ENCODE measurements at regions not wholly inside any gene's neighbourhood (a gene's known extent, or its start where the extent isn't known, plus 50 kb on each side); places are given as distances from the start of the nearest gene placed in this dataset.

DNA sequence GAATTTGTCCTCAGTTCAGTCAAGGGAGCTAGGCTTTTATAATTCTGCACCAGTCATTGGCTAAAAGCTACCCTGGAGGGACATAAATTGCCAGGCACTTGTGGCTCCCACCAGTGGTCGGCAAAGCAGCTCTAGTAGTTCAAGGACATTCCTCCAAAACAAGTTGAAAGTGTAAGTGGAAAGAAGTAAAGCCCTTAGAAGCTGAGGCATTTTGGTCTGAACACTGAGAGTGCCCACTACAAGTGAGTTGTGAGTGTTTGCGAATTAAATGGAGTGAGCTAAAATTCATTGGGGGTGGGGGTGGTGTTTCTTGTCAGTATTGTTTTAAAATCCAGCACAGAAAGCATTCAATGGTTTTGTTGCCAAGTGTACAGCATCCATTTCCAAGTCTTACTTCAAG, 879.9 kb upstream of the CDH2 start:
- Histone ChIP-seq H3K27ac (ENCODE audit: insufficient read depth, low read length) (no peak overlapping the region), H3K4me2 (ENCODE audit: extremely low read depth, insufficient read depth, low read length) (no peak overlapping the region), H3K36me3 (ENCODE audit: control insufficient read depth, insufficient read depth, low read length) (no peaks in the 10 kb centered on the region), H3K9ac (ENCODE audit: insufficient read depth, low read length) (no peak overlapping the region), H4K20me1 (ENCODE audit: control insufficient read depth, extremely low read depth, insufficient read depth, low read length) (no peaks in the 10 kb centered on the region), H3K79me2 (ENCODE audit: control insufficient read depth, insufficient read depth, low read length) (no peaks in the 10 kb centered on the region), H3K4me1 (ENCODE audit: control insufficient read depth, extremely low read depth, insufficient read depth, low read length) (no peaks in the 10 kb centered on the region), H3K27me3 (ENCODE audit: control insufficient read depth, insufficient read depth, low read length) (no peaks in the 10 kb centered on the region), H3K4me3 (replicated peaks in 1 of 4; ENCODE audit: control extremely low read depth in 1 of 4, insufficient read depth in 1 of 4, low read depth in 3 of 4, low read length in 4 of 4) (no peak overlapping the region), H2AFZ (ENCODE audit: low read length) (no peak overlapping the region), H3K9me3 (ENCODE audit: control insufficient read depth, insufficient read depth, low read depth, low read length) (no peaks in the 10 kb centered on the region)
- TF ChIP-seq, protein P1, sequence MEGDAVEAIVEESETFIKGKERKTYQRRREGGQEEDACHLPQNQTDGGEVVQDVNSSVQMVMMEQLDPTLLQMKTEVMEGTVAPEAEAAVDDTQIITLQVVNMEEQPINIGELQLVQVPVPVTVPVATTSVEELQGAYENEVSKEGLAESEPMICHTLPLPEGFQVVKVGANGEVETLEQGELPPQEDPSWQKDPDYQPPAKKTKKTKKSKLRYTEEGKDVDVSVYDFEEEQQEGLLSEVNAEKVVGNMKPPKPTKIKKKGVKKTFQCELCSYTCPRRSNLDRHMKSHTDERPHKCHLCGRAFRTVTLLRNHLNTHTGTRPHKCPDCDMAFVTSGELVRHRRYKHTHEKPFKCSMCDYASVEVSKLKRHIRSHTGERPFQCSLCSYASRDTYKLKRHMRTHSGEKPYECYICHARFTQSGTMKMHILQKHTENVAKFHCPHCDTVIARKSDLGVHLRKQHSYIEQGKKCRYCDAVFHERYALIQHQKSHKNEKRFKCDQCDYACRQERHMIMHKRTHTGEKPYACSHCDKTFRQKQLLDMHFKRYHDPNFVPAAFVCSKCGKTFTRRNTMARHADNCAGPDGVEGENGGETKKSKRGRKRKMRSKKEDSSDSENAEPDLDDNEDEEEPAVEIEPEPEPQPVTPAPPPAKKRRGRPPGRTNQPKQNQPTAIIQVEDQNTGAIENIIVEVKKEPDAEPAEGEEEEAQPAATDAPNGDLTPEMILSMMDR (conservative IDR thresholded peaks at IDR 0.05 in 1 of 2, IDR thresholded peaks at IDR 0.05 in 1 of 2; ENCODE audit: low read depth in 1 of 2, low read length in 2 of 2) = no peak
- no peak for TF ChIP-seq EZH2 (IDR thresholded peaks at IDR 0.05; ENCODE audit: low read length, missing control alignments)
- no peak for DNase-seq (ENCODE audit: low read depth in 2 of 2)

DNA sequence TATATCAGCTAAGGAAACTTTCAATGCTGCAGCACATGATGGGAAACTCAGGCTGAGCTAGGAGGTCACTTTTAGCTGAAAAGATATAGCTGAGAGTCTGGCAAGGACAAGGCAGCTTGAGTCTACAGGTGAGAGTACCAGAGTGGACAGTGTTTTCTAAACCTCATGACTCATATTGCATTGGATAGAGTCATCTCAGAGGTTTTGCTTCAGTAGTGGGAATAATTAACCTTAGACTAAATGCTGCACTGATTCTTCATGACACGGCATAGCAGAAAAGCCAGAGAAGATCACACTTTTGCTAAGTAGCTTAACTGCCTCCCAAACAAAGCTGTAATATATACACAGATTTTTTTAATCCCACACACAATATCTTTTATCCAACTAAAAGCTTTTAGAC, 865.0 kb upstream of the CDH2 start:
- H3K27ac ChIP-seq (ENCODE audit: insufficient read depth, low read length) = no peak overlapping the region
- H3K9ac ChIP-seq (ENCODE audit: insufficient read depth, low read length) = no peak overlapping the region
- H3K4me3 ChIP-seq (replicated peaks in 1 of 4; ENCODE audit: control extremely low read depth in 1 of 4, insufficient read depth in 1 of 4, low read depth in 3 of 4, low read length in 4 of 4) = no peak overlapping the region
- no peaks in the 10 kb centered on the region for H3K9me3 ChIP-seq (ENCODE audit: control insufficient read depth, insufficient read depth, low read depth, low read length)
- no peaks in the 10 kb centered on the region for H4K20me1 ChIP-seq (ENCODE audit: control insufficient read depth, extremely low read depth, insufficient read depth, low read length)
- TF ChIP-seq EZH2 (IDR thresholded peaks at IDR 0.05; ENCODE audit: low read length, missing control alignments) = no peak
- TF ChIP-seq, protein P1 (conservative IDR thresholded peaks at IDR 0.05 in 1 of 2, IDR thresholded peaks at IDR 0.05 in 1 of 2; ENCODE audit: low read depth in 1 of 2, low read length in 2 of 2) = no peak
- no peaks in the 10 kb centered on the region for H3K4me1 ChIP-seq (ENCODE audit: control insufficient read depth, extremely low read depth, insufficient read depth, low read length)
- H3K79me2 ChIP-seq (ENCODE audit: control insufficient read depth, insufficient read depth, low read length) = no peaks in the 10 kb centered on the region
- H3K4me2 ChIP-seq (ENCODE audit: extremely low read depth, insufficient read depth, low read length) = no peak overlapping the region
- H2AFZ ChIP-seq (ENCODE audit: low read length) = no peak overlapping the region
- DNase-seq (ENCODE audit: low read depth in 2 of 2) = no peak
- H3K27me3 ChIP-seq (ENCODE audit: control insufficient read depth, insufficient read depth, low read length) = no peaks in the 10 kb centered on the region
- H3K36me3 ChIP-seq (ENCODE audit: control insufficient read depth, insufficient read depth, low read length) = no peaks in the 10 kb centered on the region

DNA sequence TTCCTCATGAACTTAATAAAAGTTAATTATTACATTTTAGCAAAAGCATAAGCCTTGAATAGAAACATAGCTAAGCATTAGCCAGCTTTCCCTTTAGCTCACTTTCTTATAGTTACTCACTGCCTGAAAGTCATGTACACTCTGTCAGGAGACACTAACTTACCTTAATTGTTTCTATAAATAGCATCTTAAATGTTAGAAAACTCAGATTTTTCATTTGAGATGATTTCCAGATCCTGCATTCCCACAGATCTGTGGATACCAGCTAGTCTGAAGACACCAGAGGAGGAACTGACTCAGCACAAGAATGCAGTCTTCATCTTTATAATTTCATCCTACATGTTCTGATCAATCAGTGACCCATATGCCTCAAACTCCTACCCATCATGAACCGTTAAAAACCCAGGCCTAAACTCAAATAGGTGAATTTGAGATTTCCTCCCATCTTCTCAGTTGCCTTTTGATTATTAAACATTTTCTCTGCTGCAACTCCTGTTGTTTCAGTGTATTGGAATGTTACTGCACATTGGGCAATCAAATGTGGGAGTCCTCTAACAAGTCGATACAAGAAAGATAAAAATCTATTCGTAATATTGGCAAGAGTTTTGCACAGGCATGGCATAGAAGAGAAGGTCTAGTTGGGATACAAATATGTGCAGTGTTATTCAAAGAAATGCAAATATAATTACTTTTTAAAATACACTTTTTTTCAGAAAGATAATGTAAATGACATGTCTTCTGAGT, 857.4 kb upstream of the CDH2 start:
- Histone ChIP-seq H3K9me3 (ENCODE audit: control insufficient read depth, insufficient read depth, low read depth, low read length) (no peaks in the 10 kb centered on the region), H3K27ac (ENCODE audit: insufficient read depth, low read length) (no peak overlapping the region), H3K9ac (ENCODE audit: insufficient read depth, low read length) (no peak overlapping the region), H3K4me3 (replicated peaks in 1 of 4; ENCODE audit: control extremely low read depth in 1 of 4, insufficient read depth in 1 of 4, low read depth in 3 of 4, low read length in 4 of 4) (no peak overlapping the region), H3K27me3 (ENCODE audit: control insufficient read depth, insufficient read depth, low read length) (no peaks in the 10 kb centered on the region), H3K4me2 (ENCODE audit: extremely low read depth, insufficient read depth, low read length) (no peak overlapping the region), H2AFZ (ENCODE audit: low read length) (no peak overlapping the region), H3K4me1 (ENCODE audit: control insufficient read depth, extremely low read depth, insufficient read depth, low read length) (no peaks in the 10 kb centered on the region), H4K20me1 (ENCODE audit: control insufficient read depth, extremely low read depth, insufficient read depth, low read length) (no peaks in the 10 kb centered on the region), H3K79me2 (ENCODE audit: control insufficient read depth, insufficient read depth, low read length) (no peaks in the 10 kb centered on the region), H3K36me3 (ENCODE audit: control insufficient read depth, insufficient read depth, low read length) (no peaks in the 10 kb centered on the region)
- TF ChIP-seq, protein P1 (conservative IDR thresholded peaks at IDR 0.05 in 1 of 2, IDR thresholded peaks at IDR 0.05 in 1 of 2; ENCODE audit: low read depth in 1 of 2, low read length in 2 of 2) = no peak
- no peak for TF ChIP-seq EZH2 (IDR thresholded peaks at IDR 0.05; ENCODE audit: low read length, missing control alignments)
- peak; percentile 2 to 29 for DNase-seq (ENCODE audit: low read depth in 2 of 2)

All from fibroblast of lung (primary cell).